Caco-2 (cell line): ENCODE measurements at regions not wholly inside any gene's neighbourhood (a gene's known extent, or its start where the extent isn't known, plus 50 kb on each side); places are given as distances from the start of the nearest gene placed in this dataset.

Experiments used
- BruUV-seq: library from RNA; stranded (reverse); fragments of 400-500 nt; replicated peaks from 2 replicates; lab custom pipeline; 2021; lab: Mats Ljungman, UMichigan
- CTCF ChIA-PET: fragments of 300-600 bp; sonication (Branson Sonifier 250); formaldehyde crosslinking; loops from one replicate; lab custom pipeline; 2022; ENCODE audit warnings: antibody characterized with exemption; lab: Charles Lee
- POLR2A ChIA-PET: fragments of 300-600 bp; sonication (Branson Sonifier 250); formaldehyde crosslinking; loops from one replicate; lab custom pipeline; 2022; ENCODE audit warnings: antibody characterized with exemption; lab: Charles Lee
- DNase-seq, 2 experiments: peaks; one replicate each; pipeline versions ENCODE4 v3.0.0 to v3.0.0-alpha.2; 2020 to 2022
- H3K27me3 ChIP-seq: replicated peaks from 2 replicates; pipeline ENCODE4 v1.6.0; 2011; ENCODE audit warnings: low read length; ENCODE audit not compliant: control insufficient read depth, insufficient read depth
- H3K36me3 ChIP-seq: 2 replicates; pipeline ENCODE4 v1.5.1; 2011; ENCODE audit warnings: low read length; ENCODE audit not compliant: control insufficient read depth, insufficient read depth
- H3K4me1 ChIP-seq: fragments of 250-450 bp; sonication (Bioruptor Pico); 2 replicates; pipeline ENCODE4 v1.5.1; 2020; ENCODE audit warnings: mild to moderate bottlenecking
- H3K4me3 ChIP-seq: 2 replicates; pipeline ENCODE4 v1.5.1; 2011; ENCODE audit warnings: low read depth, mild to moderate bottlenecking, control low read depth, low read length
- H3K9me3 ChIP-seq: fragments of 250-450 bp; sonication (Bioruptor Pico); 2 replicates; pipeline ENCODE4 v1.5.1; 2020; ENCODE audit warnings: mild to moderate bottlenecking, moderate library complexity
- H3K27ac Mint-ChIP-seq: one replicate; pipeline ENCODE4 v1.8.0; 2022; ENCODE audit warnings: mixed read lengths; ENCODE audit not compliant: unreplicated experiment
- H3K27me3 Mint-ChIP-seq: one replicate; pipeline ENCODE4 v1.8.0; 2022; ENCODE audit warnings: mixed read lengths; ENCODE audit not compliant: insufficient read depth, unreplicated experiment
- H3K36me3 Mint-ChIP-seq: one replicate; pipeline ENCODE4 v1.8.0; 2022; ENCODE audit warnings: mild to moderate bottlenecking, mixed read lengths; ENCODE audit not compliant: insufficient read depth, unreplicated experiment
- H3K4me1 Mint-ChIP-seq: one replicate; pipeline ENCODE4 v1.8.0; 2022; ENCODE audit warnings: low read depth, mixed read lengths; ENCODE audit not compliant: unreplicated experiment
- H3K4me3 Mint-ChIP-seq: one replicate; pipeline ENCODE4 v1.8.0; 2022; ENCODE audit warnings: mild to moderate bottlenecking, moderate library complexity, mixed read lengths; ENCODE audit not compliant: unreplicated experiment
- H3K9me3 Mint-ChIP-seq: one replicate; pipeline ENCODE4 v1.8.0; 2022; ENCODE audit warnings: mixed read lengths; ENCODE audit not compliant: unreplicated experiment
- CTCF ChIP-seq, 2 experiments: fragments of 200-600 bp in 1 of 2; IDR thresholded peaks; 1 replicate in 1 of 2; 2 replicates in 1 of 2; pipeline versions ENCODE4 v1.5.1 to v1.8.0; 2011 to 2022; ENCODE audit warnings: antibody characterized with exemption in 1 of 2, control low read depth in 1 of 2, inconsistent platforms in 1 of 2, low read depth in 1 of 2, low read length in 1 of 2, mild to moderate bottlenecking in 1 of 2, moderate library complexity in 1 of 2; ENCODE audit not compliant: insufficient read depth in 1 of 2, severe bottlenecking in 1 of 2, unreplicated experiment in 1 of 2
- intact Hi-C: fragments of 100-400 bp; cut with micrococcal nuclease; formaldehyde crosslinking; loops from one replicate; pipeline ENCODE4 v1.10.0; 2022; ENCODE audit not compliant: unreplicated experiment

- Histone ChIP-seq H3K4me3 (no peak overlapping the region), H3K4me1 (no peaks in the 10 kb centered on the region), H3K36me3 (no peaks in the 10 kb centered on the region), H3K27me3 (no peaks in the 10 kb centered on the region), H3K9me3 (no peaks in the 10 kb centered on the region)
- Mint-ChIP-seq H3K4me3 (no peak overlapping the region), H3K27ac (no peak overlapping the region), H3K4me1 (no peaks in the 10 kb centered on the region), H3K9me3 (no peaks in the 10 kb centered on the region), H3K36me3 (no peaks in the 10 kb centered on the region), H3K27me3 (peaks cover 15% of the 10 kb centered on the region)
- intact Hi-C loops = no loop called here
- TF ChIP-seq CTCF (IDR thresholded peaks at IDR 0.05; ENCODE audit: insufficient read depth in 1 of 2, low read depth in 1 of 2, low read length in 1 of 2, severe bottlenecking in 1 of 2, unreplicated experiment in 1 of 2) = no peak
- BruUV-seq = no TSS peak
- no peak for DNase-seq
- POLR2A ChIA-PET = no interaction called here
- CTCF ChIA-PET = no interaction called here
These were observed 51.1 kb upstream of the BEGAIN start for GRCh38 chr14:100638211-100638855.

GRCh38 chr14:100639280-100639679, 52.1 kb upstream of the BEGAIN start:
- CTCF ChIA-PET = interaction anchor here (0.7 kb wide), 1 partner anchor 199 kb away, joined by 3 read pairs; no protein-coding TSS in a partner anchor
- H3K27ac Mint-ChIP-seq = no peak overlapping the region
- TF ChIP-seq CTCF (IDR thresholded peaks at IDR 0.05; ENCODE audit: insufficient read depth in 1 of 2, low read depth in 1 of 2, low read length in 1 of 2, severe bottlenecking in 1 of 2, unreplicated experiment in 1 of 2) = no peak

GRCh38 chr14:100640471-100641273, 53.5 kb upstream of the BEGAIN start:
- no peaks in the 10 kb centered on the region for H3K4me1 ChIP-seq
- no TSS peak for BruUV-seq
- H3K9me3 Mint-ChIP-seq = no peaks in the 10 kb centered on the region
- intact Hi-C loops = loop anchor here (10.0 kb wide), 1 partner anchor 96 kb away; no protein-coding TSS in a partner anchor
- H3K9me3 ChIP-seq = no peaks in the 10 kb centered on the region
- ChIA-PET POLR2A (no interaction called here), CTCF (no interaction called here)
- H3K36me3 ChIP-seq = no peaks in the 10 kb centered on the region
- no peaks in the 10 kb centered on the region for H3K36me3 Mint-ChIP-seq
- H3K27me3 ChIP-seq = no peaks in the 10 kb centered on the region
- DNase-seq = no peak
- no peaks in the 10 kb centered on the region for H3K4me1 Mint-ChIP-seq
- no peak overlapping the region for H3K27ac Mint-ChIP-seq
- no peak overlapping the region for H3K4me3 Mint-ChIP-seq
- no peak overlapping the region for H3K4me3 ChIP-seq
- no peak for TF ChIP-seq CTCF (IDR thresholded peaks at IDR 0.05; ENCODE audit: insufficient read depth in 1 of 2, low read depth in 1 of 2, low read length in 1 of 2, severe bottlenecking in 1 of 2, unreplicated experiment in 1 of 2)
- peaks cover 7% of the 10 kb centered on the region for H3K27me3 Mint-ChIP-seq

More at GRCh38 chr14:100639280-100639679, 52.1 kb upstream of the BEGAIN start:
- Histone ChIP-seq H3K9me3 (no peaks in the 10 kb centered on the region), H3K4me1 (no peaks in the 10 kb centered on the region), H3K27me3 (no peaks in the 10 kb centered on the region), H3K4me3 (no peak overlapping the region), H3K36me3 (no peaks in the 10 kb centered on the region)
- intact Hi-C loops = no loop called here
- H3K4me3 Mint-ChIP-seq = no peak overlapping the region
- H3K27me3 Mint-ChIP-seq = peaks cover 10% of the 10 kb centered on the region
- BruUV-seq = no TSS peak
- no peaks in the 10 kb centered on the region for H3K9me3 Mint-ChIP-seq
- H3K4me1 Mint-ChIP-seq = no peaks in the 10 kb centered on the region
- no peaks in the 10 kb centered on the region for H3K36me3 Mint-ChIP-seq
- DNase-seq = no peak
- POLR2A ChIA-PET = no interaction called here
